ENCODE measurements at regions not wholly inside any gene's neighbourhood (a gene's known extent, or its start where the extent isn't known, plus 50 kb on each side); places are given as distances from the start of the nearest gene placed in this dataset.

GRCh38 chr4:97396097-97396496 lies 747.2 kb downstream of the STPG2 start:
- TF ChIP-seq CTCF (IDR thresholded peaks at IDR 0.05; ENCODE audit: low read length) = no peak
- no peak for TF ChIP-seq EZH2 (IDR thresholded peaks at IDR 0.05; ENCODE audit: borderline replicate concordance, low read length)
